ENCODE measurements at regions not wholly inside any gene's neighbourhood (a gene's known extent, or its start where the extent isn't known, plus 50 kb on each side); places are given as distances from the start of the nearest gene placed in this dataset.

DNA sequence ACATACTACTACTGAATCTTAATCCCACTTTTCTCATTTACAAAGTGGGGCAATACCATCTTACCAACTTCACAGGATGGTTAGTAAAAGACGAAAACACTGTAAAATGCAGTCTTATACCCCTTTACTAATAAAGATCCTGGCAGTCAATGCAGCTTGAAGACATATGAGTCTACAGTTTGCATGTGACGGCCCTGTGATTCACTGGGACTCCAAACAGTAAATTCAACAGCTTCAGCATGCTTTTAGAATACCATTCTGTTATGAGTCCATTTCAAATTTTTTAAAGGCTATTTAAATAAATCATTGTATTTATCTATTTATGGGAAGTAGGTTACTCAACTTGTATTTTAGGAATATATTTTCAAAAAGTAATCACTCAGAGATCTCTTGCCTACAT is 629.1 kb downstream of the LIG4 start:
- no peak for TF ChIP-seq POLR2AphosphoS5 (IDR thresholded peaks at IDR 0.05)
- TF ChIP-seq, protein P1, sequence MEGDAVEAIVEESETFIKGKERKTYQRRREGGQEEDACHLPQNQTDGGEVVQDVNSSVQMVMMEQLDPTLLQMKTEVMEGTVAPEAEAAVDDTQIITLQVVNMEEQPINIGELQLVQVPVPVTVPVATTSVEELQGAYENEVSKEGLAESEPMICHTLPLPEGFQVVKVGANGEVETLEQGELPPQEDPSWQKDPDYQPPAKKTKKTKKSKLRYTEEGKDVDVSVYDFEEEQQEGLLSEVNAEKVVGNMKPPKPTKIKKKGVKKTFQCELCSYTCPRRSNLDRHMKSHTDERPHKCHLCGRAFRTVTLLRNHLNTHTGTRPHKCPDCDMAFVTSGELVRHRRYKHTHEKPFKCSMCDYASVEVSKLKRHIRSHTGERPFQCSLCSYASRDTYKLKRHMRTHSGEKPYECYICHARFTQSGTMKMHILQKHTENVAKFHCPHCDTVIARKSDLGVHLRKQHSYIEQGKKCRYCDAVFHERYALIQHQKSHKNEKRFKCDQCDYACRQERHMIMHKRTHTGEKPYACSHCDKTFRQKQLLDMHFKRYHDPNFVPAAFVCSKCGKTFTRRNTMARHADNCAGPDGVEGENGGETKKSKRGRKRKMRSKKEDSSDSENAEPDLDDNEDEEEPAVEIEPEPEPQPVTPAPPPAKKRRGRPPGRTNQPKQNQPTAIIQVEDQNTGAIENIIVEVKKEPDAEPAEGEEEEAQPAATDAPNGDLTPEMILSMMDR (IDR thresholded peaks at IDR 0.05): no peak
